Fibroblast of lung (primary cell): ENCODE measurements at regions not wholly inside any gene's neighbourhood (a gene's known extent, or its start where the extent isn't known, plus 50 kb on each side); places are given as distances from the start of the nearest gene placed in this dataset.

ENCODE experiments used
- DNase-seq, 2 donors: peaks; one replicate each; pipeline versions ENCODE4 v3.0.0 to v3.0.0-alpha.2; 2010; ENCODE audit warnings: low read depth in 2 of 2
- H2AFZ ChIP-seq: 2 replicates; pipeline ENCODE4 v1.5.1; 2012; ENCODE audit warnings: low read length, control low read depth, inconsistent platforms
- H3K27ac ChIP-seq: 2 replicates; pipeline ENCODE4 v1.5.1; 2011; ENCODE audit warnings: low read length, control low read depth; ENCODE audit not compliant: insufficient read depth
- H3K27me3 ChIP-seq: 2 replicates; pipeline ENCODE4 v1.5.1; 2011; ENCODE audit warnings: mild to moderate bottlenecking, low read length; ENCODE audit not compliant: control insufficient read depth, insufficient read depth
- H3K36me3 ChIP-seq: 2 replicates; pipeline ENCODE4 v1.5.1; 2011; ENCODE audit warnings: low read length; ENCODE audit not compliant: control insufficient read depth, insufficient read depth
- H3K4me1 ChIP-seq: 2 replicates; pipeline ENCODE4 v1.5.1; 2011; ENCODE audit warnings: low read length; ENCODE audit not compliant: control insufficient read depth, insufficient read depth; ENCODE audit errors: extremely low read depth
- H3K4me2 ChIP-seq: 2 replicates; pipeline ENCODE4 v1.5.1; 2011; ENCODE audit warnings: low read length, control low read depth; ENCODE audit not compliant: insufficient read depth; ENCODE audit errors: extremely low read depth
- H3K4me3 ChIP-seq, 4 experiments: fragments of 200-600 bp in 1 of 4; sonication (generic) in 1 of 4; replicated peaks in 1 of 4; 2 replicates each; pipeline ENCODE4 v1.5.1; 2011 to 2016; ENCODE audit warnings: low read length in 4 of 4, low read depth in 3 of 4, mild to moderate bottlenecking in 3 of 4, control low read depth in 2 of 4, inconsistent platforms in 1 of 4, mixed read lengths in 1 of 4; ENCODE audit not compliant: insufficient read depth in 1 of 4; ENCODE audit errors: control extremely low read depth in 1 of 4
- H3K79me2 ChIP-seq: 2 replicates; pipeline ENCODE4 v1.5.1; 2012; ENCODE audit warnings: mild to moderate bottlenecking, low read length, inconsistent platforms; ENCODE audit not compliant: control insufficient read depth, insufficient read depth
- H3K9ac ChIP-seq: 2 replicates; pipeline ENCODE4 v1.5.1; 2011; ENCODE audit warnings: mild to moderate bottlenecking, low read length, control low read depth; ENCODE audit not compliant: insufficient read depth
- H3K9me3 ChIP-seq: 2 replicates; pipeline ENCODE4 v1.5.1; 2012; ENCODE audit warnings: low read depth, low read length; ENCODE audit not compliant: control insufficient read depth, insufficient read depth
- H4K20me1 ChIP-seq: 2 replicates; pipeline ENCODE4 v1.5.1; 2011; ENCODE audit warnings: low read length; ENCODE audit not compliant: control insufficient read depth, insufficient read depth; ENCODE audit errors: extremely low read depth
- CTCF ChIP-seq, 2 donors: IDR thresholded peaks in 1 of 2; conservative IDR thresholded peaks in 1 of 2; 1 replicate in 1 of 2; 2 replicates in 1 of 2; pipeline ENCODE4 v1.5.1; 2011 to 2012; ENCODE audit warnings: low read length in 2 of 2, control low read depth in 1 of 2, inconsistent platforms in 1 of 2, low read depth in 1 of 2, mild to moderate bottlenecking in 1 of 2
- EZH2 ChIP-seq: IDR thresholded peaks from 2 replicates; pipeline ENCODE4 v1.5.1; 2012; ENCODE audit warnings: low read length, control low read depth, mild to moderate bottlenecking; ENCODE audit errors: missing control alignments

- Histone ChIP-seq H3K4me1 (no peaks in the 10 kb centered on the region), H3K9me3 (no peaks in the 10 kb centered on the region), H3K36me3 (no peaks in the 10 kb centered on the region), H3K4me3 (no peak overlapping the region), H3K79me2 (no peaks in the 10 kb centered on the region), H3K9ac (no peak overlapping the region), H4K20me1 (no peaks in the 10 kb centered on the region), H2AFZ (no peak overlapping the region), H3K4me2 (no peak overlapping the region), H3K27ac (no peak overlapping the region), H3K27me3 (no peaks in the 10 kb centered on the region)
- TF ChIP-seq EZH2: no peak
- no peak for TF ChIP-seq CTCF (conservative IDR thresholded peaks at IDR 0.05 in 1 of 2, IDR thresholded peaks at IDR 0.05 in 1 of 2; ENCODE audit: low read depth in 1 of 2, low read length in 2 of 2)
- peak in 1 of 2 donors; percentile 49 for DNase-seq
Measured at GRCh38 chr14:101333335-101334280, 227.7 kb upstream of the DIO3 start.

GRCh38 chr14:101334656-101335055 lies 226.6 kb upstream of the DIO3 start:
- H3K9me3 ChIP-seq: no peaks in the 10 kb centered on the region
- DNase-seq: no peak
- H2AFZ ChIP-seq: no peak overlapping the region
- H4K20me1 ChIP-seq: no peaks in the 10 kb centered on the region
- no peaks in the 10 kb centered on the region for H3K79me2 ChIP-seq
- no peaks in the 10 kb centered on the region for H3K27me3 ChIP-seq
- H3K4me1 ChIP-seq: no peaks in the 10 kb centered on the region
- H3K27ac ChIP-seq: no peak overlapping the region
- H3K9ac ChIP-seq: no peak overlapping the region
- TF ChIP-seq CTCF (conservative IDR thresholded peaks at IDR 0.05 in 1 of 2, IDR thresholded peaks at IDR 0.05 in 1 of 2; ENCODE audit: low read depth in 1 of 2, low read length in 2 of 2) (no peak), EZH2 (no peak)
- H3K4me2 ChIP-seq: no peak overlapping the region
- H3K4me3 ChIP-seq: no peak overlapping the region
- H3K36me3 ChIP-seq: no peaks in the 10 kb centered on the region

- Histone ChIP-seq H3K9ac (no peak overlapping the region), H3K79me2 (no peaks in the 10 kb centered on the region), H2AFZ (no peak overlapping the region), H3K4me1 (no peaks in the 10 kb centered on the region), H3K4me2 (no peak overlapping the region), H3K4me3 (no peak overlapping the region), H3K27ac (no peak overlapping the region), H4K20me1 (no peaks in the 10 kb centered on the region), H3K27me3 (no peaks in the 10 kb centered on the region), H3K9me3 (no peaks in the 10 kb centered on the region), H3K36me3 (no peaks in the 10 kb centered on the region)
- no peak for TF ChIP-seq CTCF (conservative IDR thresholded peaks at IDR 0.05 in 1 of 2, IDR thresholded peaks at IDR 0.05 in 1 of 2; ENCODE audit: low read depth in 1 of 2, low read length in 2 of 2)
- TF ChIP-seq EZH2: no peak
- DNase-seq: peak; percentile 12 to 32
Measured at GRCh38 chr14:101335061-101335661, 226.1 kb upstream of the DIO3 start.
